GM23338 (cell line): ENCODE measurements at regions not wholly inside any gene's neighbourhood (a gene's known extent, or its start where the extent isn't known, plus 50 kb on each side); places are given as distances from the start of the nearest gene placed in this dataset.

Experiments used
- ATAC-seq: fragments of 200-7000 bp; cut with Tn5 transposase; 3 replicates; pipeline ENCODE4 v1.9.1; 2020
- DNase-seq: peaks from one replicate; pipeline ENCODE4 v3.0.0-alpha.2; 2015; ENCODE audit warnings: low spot score
- H2AFZ ChIP-seq: fragments of 200-600 bp; sonication (generic); 2 replicates; pipeline ENCODE4 v1.8.0; 2016; ENCODE audit warnings: antibody characterized with exemption, mild to moderate bottlenecking, moderate library complexity
- H3F3A ChIP-seq: fragments of 200-600 bp; sonication (generic); replicated peaks from 2 replicates; pipeline ENCODE4 v1.8.0; 2017; ENCODE audit warnings: antibody characterized with exemption, mixed run types, low read depth
- H3K27ac ChIP-seq: fragments of 200-600 bp; sonication (generic); 2 replicates; pipeline ENCODE4 v1.6.1; 2016; ENCODE audit warnings: low read depth
- H3K27me3 ChIP-seq: fragments of 200-600 bp; sonication (generic); 2 replicates; pipeline ENCODE4 v1.8.0; 2016; ENCODE audit warnings: mild to moderate bottlenecking, mixed run types, moderate library complexity; ENCODE audit not compliant: insufficient read depth
- H3K36me3 ChIP-seq: fragments of 200-600 bp; sonication (generic); 2 replicates; pipeline ENCODE4 v1.8.0; 2016; ENCODE audit warnings: mild to moderate bottlenecking; ENCODE audit not compliant: insufficient read depth
- H3K4me1 ChIP-seq: fragments of 200-600 bp; sonication (generic); 2 replicates; pipeline ENCODE4 v1.8.0; 2016; ENCODE audit warnings: mild to moderate bottlenecking, moderate library complexity; ENCODE audit not compliant: insufficient read depth
- H3K4me2 ChIP-seq: fragments of 200-600 bp; sonication (generic); 2 replicates; pipeline ENCODE4 v1.7.1; 2017; ENCODE audit warnings: mixed run types
- H3K4me3 ChIP-seq: fragments of 200-600 bp; sonication (generic); 2 replicates; pipeline ENCODE4 v1.6.1; 2016; ENCODE audit warnings: mixed run types
- H3K79me2 ChIP-seq: fragments of 200-600 bp; sonication (generic); replicated peaks from 2 replicates; pipeline ENCODE4 v1.8.0; 2017; ENCODE audit warnings: mild to moderate bottlenecking; ENCODE audit not compliant: insufficient read depth
- H3K9me2 ChIP-seq: fragments of 200-600 bp; sonication (generic); 2 replicates; pipeline ENCODE4 v1.8.0; 2017; ENCODE audit not compliant: insufficient read depth
- H4K20me1 ChIP-seq: fragments of 200-600 bp; sonication (generic); replicated peaks from 2 replicates; pipeline ENCODE4 v1.8.0; 2017; ENCODE audit warnings: mild to moderate bottlenecking; ENCODE audit not compliant: insufficient read depth
- H3K27ac Mint-ChIP-seq: 2 replicates; pipeline ENCODE4 v1.8.0; 2020; ENCODE audit warnings: inconsistent platforms, mild to moderate bottlenecking, moderate library complexity, mixed read lengths
- H3K27me3 Mint-ChIP-seq: 3 replicates; pipeline ENCODE4 v1.8.0; 2022; ENCODE audit warnings: low read depth, mild to moderate bottlenecking, moderate library complexity, mixed read lengths, inconsistent platforms; ENCODE audit not compliant: insufficient read depth, poor library complexity
- H3K36me3 Mint-ChIP-seq: 3 replicates; pipeline ENCODE4 v1.8.0; 2021; ENCODE audit warnings: low read depth, mild to moderate bottlenecking, inconsistent platforms, moderate library complexity, mixed read lengths
- H3K4me1 Mint-ChIP-seq: 3 replicates; pipeline ENCODE4 v1.8.0; 2020; ENCODE audit warnings: mild to moderate bottlenecking, inconsistent platforms, mixed read lengths
- H3K4me3 Mint-ChIP-seq: 3 replicates; pipeline ENCODE4 v1.8.0; 2021; ENCODE audit warnings: moderate library complexity, mild to moderate bottlenecking, inconsistent platforms, mixed read lengths
- H3K9me3 Mint-ChIP-seq: 3 replicates; pipeline ENCODE4 v1.8.0; 2020; ENCODE audit warnings: moderate library complexity, mild to moderate bottlenecking, inconsistent platforms, mixed read lengths
- CREB1 ChIP-seq: fragments of 250-450 bp; sonication (Bioruptor Pico); IDR thresholded peaks from 2 replicates; pipeline ENCODE4 v1.5.0; 2020; ENCODE audit warnings: low read depth, mild to moderate bottlenecking, moderate library complexity
- EZH2 ChIP-seq: fragments of 200-600 bp; sonication (generic); IDR thresholded peaks from one replicate; pipeline ENCODE4 v1.8.0; 2017; ENCODE audit warnings: antibody characterized with exemption, mild to moderate bottlenecking, low read depth; ENCODE audit not compliant: unreplicated experiment
- EZH2phosphoT487 ChIP-seq: fragments of 200-600 bp; sonication (generic); IDR thresholded peaks from one replicate; pipeline ENCODE4 v1.8.1; 2018; ENCODE audit warnings: antibody characterized with exemption; ENCODE audit not compliant: unreplicated experiment
- JUNB ChIP-seq: IDR thresholded peaks from one replicate; pipeline ENCODE4 v1.6.1; 2016; ENCODE audit warnings: antibody characterized with exemption; ENCODE audit not compliant: unreplicated experiment
- NANOG ChIP-seq: IDR thresholded peaks from 2 replicates; pipeline ENCODE4 v1.6.1; 2016; ENCODE audit warnings: antibody characterized with exemption, borderline replicate concordance
- POLR2AphosphoS5 ChIP-seq: IDR thresholded peaks from 2 replicates; pipeline ENCODE4 v1.6.1; 2016; ENCODE audit warnings: antibody characterized with exemption, low read depth
- STAT1 ChIP-seq: IDR thresholded peaks from one replicate; pipeline ENCODE4 v1.6.1; 2016; ENCODE audit warnings: antibody characterized with exemption; ENCODE audit not compliant: unreplicated experiment
- ZNF331 ChIP-seq: fragments of 250-450 bp; sonication (Bioruptor Pico); IDR thresholded peaks from 2 replicates; pipeline ENCODE4 v1.5.0; 2020; ENCODE audit warnings: low read depth, mild to moderate bottlenecking, moderate library complexity
- ZNF462 ChIP-seq: fragments of 250-450 bp; sonication (Bioruptor Pico); IDR thresholded peaks from 2 replicates; pipeline ENCODE4 v1.5.0; 2020; ENCODE audit warnings: mild to moderate bottlenecking, moderate library complexity

DNA sequence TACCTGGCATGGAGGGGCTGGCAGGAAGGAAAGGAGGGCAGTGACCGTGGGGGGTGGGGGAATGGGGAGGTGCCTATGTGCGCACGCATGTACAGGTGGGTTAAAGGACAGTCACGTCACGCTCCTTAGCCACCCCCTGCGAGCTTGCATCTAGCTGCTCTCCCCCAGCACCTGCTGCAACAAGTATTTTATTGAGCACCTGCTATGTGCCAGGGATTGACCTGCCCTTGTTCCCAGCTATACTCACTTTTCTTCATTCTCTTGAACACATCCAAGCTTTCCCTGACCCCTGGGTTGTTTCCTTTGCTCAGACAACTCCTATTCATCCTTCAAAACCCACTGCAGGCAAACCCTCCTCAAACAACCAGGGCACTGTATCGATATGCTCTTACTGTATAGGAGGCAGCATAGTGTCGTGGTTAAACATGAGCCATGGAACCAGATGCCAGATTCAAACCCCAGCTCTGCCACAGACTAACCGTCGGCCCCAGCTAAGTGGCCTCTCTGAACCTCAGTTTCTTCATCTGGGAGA lies 155.2 kb upstream of the CIBAR2 start (continued):
- TF ChIP-seq ZNF331 (CRISPR knock-in tag) (no peak), EZH2phosphoT487 (no peak), STAT1 (no peak), CREB1 (CRISPR knock-in tag) (no peak), JUNB (no peak)

- DNase-seq: no peak
- no peaks in the 10 kb centered on the region for H3K9me2 ChIP-seq
- H4K20me1 ChIP-seq: no peaks in the 10 kb centered on the region
- H3K79me2 ChIP-seq: peaks cover 5% of the 10 kb centered on the region; the same call in 1 of the 2 replicates
- TF ChIP-seq NANOG (no peak), EZH2 (no peak), ZNF462 (no peak), POLR2AphosphoS5 (no peak)
- no peaks in the 10 kb centered on the region for H3F3A ChIP-seq
- peaks cover 11% of the 10 kb centered on the region for H3K4me1 Mint-ChIP-seq
- no peaks in the 10 kb centered on the region for H3K27me3 ChIP-seq
- H3K27me3 Mint-ChIP-seq: peaks cover 12% of the 10 kb centered on the region
- H3K9me3 Mint-ChIP-seq: no peaks in the 10 kb centered on the region
- ATAC-seq: no peak
- no peaks in the 10 kb centered on the region; the same call in 1 of the 3 replicates for H3K36me3 Mint-ChIP-seq
- H3K36me3 ChIP-seq: no peaks in the 10 kb centered on the region
- no peak overlapping the region for H3K4me3 ChIP-seq
- H3K4me2 ChIP-seq: no peak overlapping the region
- no peak overlapping the region for H3K27ac ChIP-seq
- H3K4me3 Mint-ChIP-seq: no peak overlapping the region; the same call in 2 of the 3 replicates
- H2AFZ ChIP-seq: no peak overlapping the region
- H3K27ac Mint-ChIP-seq: no peak overlapping the region; the same call in 1 of the 2 replicates
- H3K4me1 ChIP-seq: no peaks in the 10 kb centered on the region
Measured at GRCh38 chr16:85269165-85269564, 156.9 kb upstream of the CIBAR2 start.
